HL-60 (cell line): ENCODE measurements at regions not wholly inside any gene's neighbourhood (a gene's known extent, or its start where the extent isn't known, plus 50 kb on each side); places are given as distances from the start of the nearest gene placed in this dataset.

ENCODE experiments used
- GABPA ChIP-seq: IDR thresholded peaks from 2 replicates; pipeline ENCODE4 v1.6.1; 2012; ENCODE audit warnings: low read depth
- POLR2AphosphoS5 ChIP-seq: IDR thresholded peaks from 2 replicates; pipeline ENCODE4 v1.6.1; 2012; ENCODE audit warnings: low read depth
- TF ChIP-seq, protein P1 (sequence below): IDR thresholded peaks from one replicate; pipeline ENCODE4 v1.5.1; 2011; ENCODE audit warnings: low read length, control low read depth, inconsistent platforms; ENCODE audit not compliant: insufficient read depth

DNA sequence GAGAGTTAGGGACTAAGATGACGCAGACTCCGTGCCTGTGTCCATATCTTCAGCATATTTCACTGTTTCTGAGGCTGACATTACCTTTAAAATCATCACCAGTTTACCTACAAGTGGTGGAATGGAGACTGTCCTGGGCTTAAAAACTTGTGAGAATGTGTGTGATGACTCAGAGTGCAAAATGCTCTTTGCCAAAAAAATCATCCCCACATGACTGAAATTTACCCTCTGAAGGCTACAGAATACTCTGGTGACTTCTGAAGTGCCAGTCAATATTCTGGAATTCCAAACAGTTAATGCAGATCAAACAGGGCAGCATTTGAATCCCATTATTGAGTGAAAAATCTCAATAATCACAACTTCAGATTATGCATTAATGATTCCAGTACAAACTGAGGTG, 901.4 kb downstream of the EFNB2 start:
- TF ChIP-seq, protein P1, sequence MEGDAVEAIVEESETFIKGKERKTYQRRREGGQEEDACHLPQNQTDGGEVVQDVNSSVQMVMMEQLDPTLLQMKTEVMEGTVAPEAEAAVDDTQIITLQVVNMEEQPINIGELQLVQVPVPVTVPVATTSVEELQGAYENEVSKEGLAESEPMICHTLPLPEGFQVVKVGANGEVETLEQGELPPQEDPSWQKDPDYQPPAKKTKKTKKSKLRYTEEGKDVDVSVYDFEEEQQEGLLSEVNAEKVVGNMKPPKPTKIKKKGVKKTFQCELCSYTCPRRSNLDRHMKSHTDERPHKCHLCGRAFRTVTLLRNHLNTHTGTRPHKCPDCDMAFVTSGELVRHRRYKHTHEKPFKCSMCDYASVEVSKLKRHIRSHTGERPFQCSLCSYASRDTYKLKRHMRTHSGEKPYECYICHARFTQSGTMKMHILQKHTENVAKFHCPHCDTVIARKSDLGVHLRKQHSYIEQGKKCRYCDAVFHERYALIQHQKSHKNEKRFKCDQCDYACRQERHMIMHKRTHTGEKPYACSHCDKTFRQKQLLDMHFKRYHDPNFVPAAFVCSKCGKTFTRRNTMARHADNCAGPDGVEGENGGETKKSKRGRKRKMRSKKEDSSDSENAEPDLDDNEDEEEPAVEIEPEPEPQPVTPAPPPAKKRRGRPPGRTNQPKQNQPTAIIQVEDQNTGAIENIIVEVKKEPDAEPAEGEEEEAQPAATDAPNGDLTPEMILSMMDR: no peak
- TF ChIP-seq GABPA: no peak
- no peak for TF ChIP-seq POLR2AphosphoS5
